HAP-1 (cell line): ENCODE measurements at regions not wholly inside any gene's neighbourhood (a gene's known extent, or its start where the extent isn't known, plus 50 kb on each side); places are given as distances from the start of the nearest gene placed in this dataset.

Experiments
- DNase-seq, 2 experiments: peaks; one replicate each; pipeline ENCODE4 v3.0.0-alpha.2; 2016 to 2020; ENCODE audit warnings: low spot score in 2 of 2
- H3K27me3 ChIP-seq: fragments of 250-450 bp; sonication (Bioruptor Pico); 2 replicates; pipeline ENCODE4 v1.5.1; 2020; ENCODE audit warnings: low read depth, mild to moderate bottlenecking, moderate library complexity
- H3K36me3 ChIP-seq: fragments of 250-450 bp; sonication (Bioruptor Pico); replicated peaks from 2 replicates; pipeline ENCODE4 v1.5.1; 2020; ENCODE audit warnings: mild to moderate bottlenecking
- H3K4me1 ChIP-seq: fragments of 250-450 bp; sonication (Bioruptor Pico); 2 replicates; pipeline ENCODE4 v1.5.1; 2020; ENCODE audit warnings: mild to moderate bottlenecking
- H3K4me3 ChIP-seq: fragments of 250-450 bp; sonication (Bioruptor Pico); 2 replicates; pipeline ENCODE4 v1.5.1; 2020; ENCODE audit warnings: mild to moderate bottlenecking, moderate library complexity
- H3K9me3 ChIP-seq: fragments of 250-450 bp; sonication (Bioruptor Pico); 2 replicates; pipeline ENCODE4 v1.5.1; 2020; ENCODE audit warnings: mild to moderate bottlenecking, moderate library complexity
- in situ Hi-C: fragments of 300-500 bp; cut with MboI; formaldehyde crosslinking; loops from 3 replicates; pipeline ENCODE4 v1.14.3; 2020; ENCODE audit warnings: low sequenced_read_pairs, inconsistent platforms, mixed read lengths

DNA sequence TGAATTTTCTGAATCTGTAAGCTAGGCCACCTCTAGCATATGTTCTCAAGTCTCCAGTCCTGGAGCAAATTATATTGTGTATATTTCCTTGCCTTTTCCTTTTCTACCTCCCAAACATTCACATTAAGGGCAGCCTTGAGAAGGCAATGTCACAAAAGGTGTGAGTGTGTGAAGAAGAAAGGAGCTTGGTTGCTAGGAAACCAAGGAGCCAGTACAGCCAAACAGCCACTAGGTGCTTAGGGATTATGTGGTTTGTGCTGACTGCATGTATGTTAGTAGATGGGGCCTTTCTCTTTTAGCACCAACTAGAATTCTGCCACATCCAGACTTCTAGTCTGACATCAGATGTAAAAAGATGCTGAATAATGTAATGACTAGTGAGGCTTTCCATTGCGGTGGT, 118.8 kb upstream of the DAZL start:
- in situ Hi-C loops: no loop called here
- Histone ChIP-seq H3K36me3 (no peaks in the 10 kb centered on the region), H3K27me3 (no peaks in the 10 kb centered on the region), H3K4me3 (no peak overlapping the region), H3K4me1 (0 out of 2 replicates have a peak, but pooled peaks cover 3% of the 10 kb centered on the region), H3K9me3 (peaks cover 12% of the 10 kb centered on the region)
- peak; percentile 72 to 88 for DNase-seq

- in situ Hi-C loops: no loop called here
- Histone ChIP-seq H3K27me3 (no peaks in the 10 kb centered on the region), H3K9me3 (peaks cover 12% of the 10 kb centered on the region), H3K4me3 (no peak overlapping the region), H3K4me1 (0 out of 2 replicates have a peak, but pooled peaks cover 3% of the 10 kb centered on the region), H3K36me3 (no peaks in the 10 kb centered on the region)
- DNase-seq: no peak
These were observed 119.3 kb upstream of the DAZL start for GRCh38 chr3:16724487-16724886.

DNA sequence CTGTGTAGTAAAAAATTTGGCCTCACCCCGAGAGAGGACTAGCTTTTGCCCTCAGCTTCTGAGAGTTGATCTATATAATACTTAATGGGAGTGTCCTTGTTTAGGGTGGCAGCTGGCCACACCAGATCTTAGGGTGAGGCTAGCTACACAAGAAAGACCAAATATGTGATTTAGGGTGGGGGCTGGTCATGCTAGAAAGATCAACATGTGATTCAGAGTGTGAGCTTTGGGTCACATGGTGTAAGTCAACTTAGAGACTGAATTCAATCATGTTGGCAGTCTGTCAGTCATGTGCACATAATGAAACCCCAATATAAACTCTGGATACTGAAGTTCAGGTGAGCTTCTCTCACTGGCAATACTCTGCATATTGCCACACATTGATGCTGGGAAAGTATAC, 120.7 kb upstream of the DAZL start:
- in situ Hi-C loops: no loop called here
- no peak for DNase-seq
- Histone ChIP-seq H3K4me1 (0 out of 2 replicates have a peak, but pooled peaks cover 3% of the 10 kb centered on the region), H3K36me3 (no peaks in the 10 kb centered on the region), H3K4me3 (no peak overlapping the region), H3K9me3 (peaks cover 12% of the 10 kb centered on the region), H3K27me3 (no peaks in the 10 kb centered on the region)

GRCh38 chr3:16728770-16729745, 123.8 kb upstream of the DAZL start:
- DNase-seq: no peak
- peaks cover 12% of the 10 kb centered on the region for H3K9me3 ChIP-seq
- H3K27me3 ChIP-seq: no peaks in the 10 kb centered on the region
- no peak overlapping the region for H3K4me3 ChIP-seq
- H3K4me1 ChIP-seq: no peaks in the 10 kb centered on the region
- in situ Hi-C loops: no loop called here
- no peaks in the 10 kb centered on the region for H3K36me3 ChIP-seq

- Histone ChIP-seq H3K36me3 (no peaks in the 10 kb centered on the region), H3K27me3 (no peaks in the 10 kb centered on the region), H3K4me1 (no peaks in the 10 kb centered on the region), H3K4me3 (no peak overlapping the region), H3K9me3 (peaks cover 2% of the 10 kb centered on the region; the same call in 1 of the 2 replicates)
- in situ Hi-C loops: no loop called here
- no peak for DNase-seq
These were observed 133.2 kb upstream of the DAZL start for GRCh38 chr3:16738451-16738850.

DNA sequence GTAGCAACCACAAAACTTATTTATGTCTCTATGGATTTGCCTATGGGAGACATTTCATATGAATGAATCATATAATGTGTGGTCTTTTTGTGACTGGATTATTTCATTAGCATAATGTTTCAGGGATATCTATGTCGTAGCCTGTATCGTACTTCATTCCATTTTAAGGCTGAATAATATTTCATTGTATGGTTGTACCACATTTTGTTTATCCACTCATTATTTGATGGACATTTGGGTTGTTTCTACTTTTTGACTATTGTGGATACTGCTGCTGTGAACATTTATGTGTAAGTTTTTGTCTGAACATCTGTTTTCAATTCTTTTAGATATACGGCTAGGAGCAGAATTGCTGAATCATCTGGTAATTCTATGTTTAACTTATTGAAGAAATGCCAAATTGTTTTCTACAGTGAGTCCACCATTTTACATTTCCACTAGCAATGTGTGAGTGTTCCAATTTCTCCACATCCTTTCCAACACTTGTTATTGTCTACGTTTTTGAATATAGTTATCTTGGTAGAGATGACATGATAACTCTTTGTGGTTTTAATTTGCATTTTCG, 134.4 kb upstream of the DAZL start:
- in situ Hi-C loops: no loop called here
- DNase-seq: no peak

GRCh38 chr3:16740515-16740914, 135.3 kb upstream of the DAZL start:
- Histone ChIP-seq H3K36me3 (no peaks in the 10 kb centered on the region), H3K4me1 (no peaks in the 10 kb centered on the region), H3K4me3 (no peak overlapping the region), H3K9me3 (no peaks in the 10 kb centered on the region; the same call in 1 of the 2 replicates), H3K27me3 (no peaks in the 10 kb centered on the region)
- in situ Hi-C loops: no loop called here
- no peak for DNase-seq

More for the DNA sequence above, 134.4 kb upstream of the DAZL start:
- Histone ChIP-seq H3K27me3 (no peaks in the 10 kb centered on the region), H3K36me3 (no peaks in the 10 kb centered on the region), H3K4me1 (no peaks in the 10 kb centered on the region), H3K4me3 (no peak overlapping the region), H3K9me3 (peaks cover 2% of the 10 kb centered on the region; the same call in 1 of the 2 replicates)

DNA sequence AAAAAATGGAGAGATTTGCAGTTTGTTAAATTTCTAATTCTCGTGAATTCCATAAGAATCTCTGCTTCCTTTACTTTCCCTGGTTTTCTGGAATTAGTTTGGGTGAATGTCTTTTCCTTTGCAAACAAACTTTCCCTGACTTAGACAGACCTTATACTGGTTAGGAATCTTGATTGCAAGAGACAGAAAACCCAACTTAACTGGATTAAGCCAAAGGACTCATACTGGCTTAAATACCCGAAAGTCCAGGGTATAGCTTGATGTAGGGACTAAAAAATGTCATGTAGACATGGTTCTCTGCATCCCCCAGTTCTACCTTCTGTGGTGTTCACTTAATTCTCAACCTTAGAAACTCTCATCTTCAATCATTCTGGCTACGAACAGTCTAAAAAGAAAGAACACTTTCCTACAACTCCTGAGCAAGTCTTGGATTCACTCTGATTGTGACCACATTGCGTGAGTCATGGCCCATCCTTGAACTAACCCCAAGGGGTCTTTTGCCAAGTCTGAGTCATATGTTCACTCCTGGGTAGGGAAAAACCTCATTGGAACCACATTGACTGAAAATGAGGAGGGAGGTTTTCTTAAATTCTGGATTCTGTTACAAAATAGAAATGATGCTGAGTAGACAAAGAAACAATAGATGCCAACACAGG, 136.0 kb upstream of the DAZL start:
- Histone ChIP-seq H3K4me1 (no peaks in the 10 kb centered on the region), H3K27me3 (no peaks in the 10 kb centered on the region), H3K4me3 (no peak overlapping the region), H3K9me3 (no peaks in the 10 kb centered on the region; the same call in 1 of the 2 replicates), H3K36me3 (no peaks in the 10 kb centered on the region)
- DNase-seq: no peak
- in situ Hi-C loops: no loop called here

DNA sequence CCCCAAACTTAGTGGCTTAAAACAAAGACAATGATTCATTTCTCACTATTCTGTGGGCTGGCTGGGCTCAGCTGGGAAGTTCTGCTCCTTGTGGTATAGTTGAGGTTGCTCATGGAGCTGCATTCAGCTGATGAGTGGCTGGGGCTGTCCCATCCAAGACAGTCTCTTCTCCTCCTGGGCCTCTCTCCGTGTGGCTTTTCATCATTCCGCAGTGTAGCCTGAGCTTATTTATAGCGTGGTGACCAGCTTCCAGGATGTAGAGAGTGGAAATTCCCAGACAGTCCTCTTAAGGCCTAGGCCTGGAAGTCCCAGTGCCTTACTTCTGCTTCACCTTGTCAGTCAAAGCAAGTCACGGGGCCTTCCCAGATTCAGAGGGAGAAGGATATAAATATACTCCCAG, 136.7 kb upstream of the DAZL start:
- Histone ChIP-seq H3K36me3 (no peaks in the 10 kb centered on the region), H3K4me1 (no peaks in the 10 kb centered on the region), H3K27me3 (no peaks in the 10 kb centered on the region), H3K4me3 (no peak overlapping the region), H3K9me3 (no peaks in the 10 kb centered on the region; the same call in 1 of the 2 replicates)
- DNase-seq: no peak
- in situ Hi-C loops: no loop called here

DNA sequence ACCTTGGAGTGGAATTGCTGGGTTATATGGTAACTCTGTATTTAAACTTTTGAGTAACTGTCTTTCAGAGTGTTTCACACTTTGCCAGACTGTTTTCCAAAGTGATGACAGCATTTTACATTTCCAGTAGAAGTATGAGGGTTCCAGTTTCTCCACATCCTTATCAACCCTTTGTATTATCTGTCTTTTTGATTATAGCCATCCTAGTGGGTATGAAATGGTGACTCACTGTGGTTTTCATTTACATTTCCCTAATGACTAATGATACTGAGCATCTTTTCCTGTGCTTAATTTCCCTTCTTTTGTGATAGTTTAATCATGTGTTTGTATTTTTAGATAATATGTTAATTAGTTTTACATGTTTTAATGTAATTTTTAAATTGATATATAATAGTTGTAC, 138.1 kb upstream of the DAZL start:
- no peak overlapping the region for H3K4me3 ChIP-seq
- H3K27me3 ChIP-seq: no peaks in the 10 kb centered on the region
- no peaks in the 10 kb centered on the region for H3K4me1 ChIP-seq
- no peaks in the 10 kb centered on the region for H3K36me3 ChIP-seq
- in situ Hi-C loops: no loop called here
- no peaks in the 10 kb centered on the region; the same call in 1 of the 2 replicates for H3K9me3 ChIP-seq
- no peak for DNase-seq

- Histone ChIP-seq H3K4me3 (no peak overlapping the region), H3K36me3 (no peaks in the 10 kb centered on the region), H3K4me1 (peaks cover 8% of the 10 kb centered on the region), H3K27me3 (no peaks in the 10 kb centered on the region), H3K9me3 (no peaks in the 10 kb centered on the region)
- DNase-seq: no peak
- in situ Hi-C loops: no loop called here
These were observed 125.4 kb upstream of the PLCL2 start for GRCh38 chr3:16759227-16759903.

GRCh38 chr3:16761571-16761970, 123.2 kb upstream of the PLCL2 start:
- peaks cover 17% of the 10 kb centered on the region for H3K4me1 ChIP-seq
- H3K4me3 ChIP-seq: no peak overlapping the region
- H3K9me3 ChIP-seq: no peaks in the 10 kb centered on the region
- H3K27me3 ChIP-seq: no peaks in the 10 kb centered on the region
- DNase-seq: no peak
- no peaks in the 10 kb centered on the region for H3K36me3 ChIP-seq
- in situ Hi-C loops: no loop called here

- peaks cover 41% of the 10 kb centered on the region for H3K4me1 ChIP-seq
- H3K27me3 ChIP-seq: no peaks in the 10 kb centered on the region
- no peaks in the 10 kb centered on the region for H3K36me3 ChIP-seq
- in situ Hi-C loops: no loop called here
- no peaks in the 10 kb centered on the region for H3K9me3 ChIP-seq
- no peak overlapping the region for H3K4me3 ChIP-seq
- DNase-seq: no peak
These were observed 119.1 kb upstream of the PLCL2 start for GRCh38 chr3:16765661-16766060.
